ENCODE measurements at regions not wholly inside any gene's neighbourhood (a gene's known extent, or its start where the extent isn't known, plus 50 kb on each side); places are given as distances from the start of the nearest gene placed in this dataset.

DNA sequence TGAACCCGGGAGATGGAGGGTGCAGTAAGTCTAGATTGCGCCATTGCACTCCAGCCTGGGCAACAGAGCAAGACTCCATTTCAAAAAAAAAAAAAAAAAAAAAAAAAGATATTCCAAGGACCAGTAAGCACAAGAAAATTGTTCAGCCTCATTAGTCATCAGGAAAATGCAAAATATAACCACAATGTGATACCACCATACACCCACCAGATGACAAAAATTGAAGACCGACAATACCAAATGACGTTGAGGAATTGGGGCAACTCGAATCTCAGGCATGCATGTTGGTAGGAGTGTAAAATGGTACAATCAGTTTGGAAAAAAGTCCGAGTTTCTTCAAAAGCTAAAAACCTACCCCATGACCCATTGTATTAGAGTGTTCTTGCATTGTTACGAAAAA, 130.2 kb upstream of the FAM9B start (continued):
- TF ChIP-seq SP2 (IDR thresholded peaks at IDR 0.05; ENCODE audit: low read length): no peak
- TF ChIP-seq NANOG (IDR thresholded peaks at IDR 0.05; ENCODE audit: insufficient read depth, low read depth, low read length, poor library complexity, severe bottlenecking): no peak
- no peak for TF ChIP-seq KDM1A (IDR thresholded peaks at IDR 0.05; ENCODE audit: borderline replicate concordance, low read length)
- TF ChIP-seq FOSL1 (IDR thresholded peaks at IDR 0.05; ENCODE audit: insufficient read depth, low read depth, low read length): no peak
- TF ChIP-seq HDAC2 (IDR thresholded peaks at IDR 0.05; ENCODE audit: borderline replicate concordance in 1 of 2, low read depth in 2 of 2, low read length in 2 of 2): no peak
